ENCODE measurements at regions not wholly inside any gene's neighbourhood (a gene's known extent, or its start where the extent isn't known, plus 50 kb on each side); places are given as distances from the start of the nearest gene placed in this dataset.

- POLR2A ChIA-PET = no interaction called here
Observed at GRCh38 chr16:80048250-80048649, 447.7 kb upstream of the MAF start.

GRCh38 chr16:80047842-80048241, 447.3 kb upstream of the MAF start:
- no TSS peak for BruUV-seq (replicated peaks)
- intact Hi-C loops (cut with micrococcal nuclease; ENCODE audit: unreplicated experiment) = no loop called here
- POLR2A ChIA-PET = no interaction called here
- H3K36me3 ChIP-seq (ENCODE audit: control insufficient read depth, insufficient read depth, low read length) = no peaks in the 10 kb centered on the region
- no peaks in the 10 kb centered on the region for H3K4me1 ChIP-seq (ENCODE audit: control insufficient read depth, insufficient read depth, low read length)
- TF ChIP-seq TCF7L2 (IDR thresholded peaks at IDR 0.05; ENCODE audit: low read depth, low read length) (no peak), REST (IDR thresholded peaks at IDR 0.05; ENCODE audit: insufficient read depth in 1 of 2, low read depth in 2 of 2, low read length in 1 of 2) (no peak)
- no peaks in the 10 kb centered on the region for H3K9me3 ChIP-seq (ENCODE audit: control insufficient read depth, insufficient read depth, low read depth, low read length)
- H3K4me3 ChIP-seq (ENCODE audit: low read depth in 2 of 2, low read length in 2 of 2) = no peak overlapping the region
- H3K27ac ChIP-seq (ENCODE audit: low read length) = no peak overlapping the region
- H3K27me3 ChIP-seq (ENCODE audit: control insufficient read depth, insufficient read depth, low read length) = no peaks in the 10 kb centered on the region
- no peak for ATAC-seq
- in situ Hi-C loops (cut with HindIII; ENCODE audit: low pct_unique_long_range_greater_than_20kb, low sequenced_read_pairs) = no loop called here
- CTCF ChIA-PET = no interaction called here
- DNase-seq (ENCODE audit: low read depth, low spot score) = no peak

More at GRCh38 chr16:80048250-80048649, 447.7 kb upstream of the MAF start:
- intact Hi-C loops (cut with micrococcal nuclease; ENCODE audit: unreplicated experiment) = no loop called here
- no peaks in the 10 kb centered on the region for H3K36me3 ChIP-seq (ENCODE audit: control insufficient read depth, insufficient read depth, low read length)
- DNase-seq (ENCODE audit: low read depth, low spot score) (no peak), ATAC-seq (no peak)
- TF ChIP-seq TCF7L2 (IDR thresholded peaks at IDR 0.05; ENCODE audit: low read depth, low read length) (no peak), SIN3A (IDR thresholded peaks at IDR 0.05; ENCODE audit: borderline replicate concordance, insufficient read depth, low read depth, low read length) (no peak), CTCF (IDR thresholded peaks at IDR 0.05) (no peak), REST (IDR thresholded peaks at IDR 0.05; ENCODE audit: insufficient read depth in 1 of 2, low read depth in 2 of 2, low read length in 1 of 2) (no peak), POLR2AphosphoS5 (IDR thresholded peaks at IDR 0.05; ENCODE audit: low read depth, low read length) (no peak)
- no peaks in the 10 kb centered on the region for H3K4me1 ChIP-seq (ENCODE audit: control insufficient read depth, insufficient read depth, low read length)
- in situ Hi-C loops (cut with HindIII; ENCODE audit: low pct_unique_long_range_greater_than_20kb, low sequenced_read_pairs) = no loop called here
- BruUV-seq (replicated peaks) = no TSS peak
- no peak overlapping the region for H3K4me3 ChIP-seq (ENCODE audit: low read depth in 2 of 2, low read length in 2 of 2)
- no peaks in the 10 kb centered on the region for H3K9me3 ChIP-seq (ENCODE audit: control insufficient read depth, insufficient read depth, low read depth, low read length)
- CTCF ChIA-PET = no interaction called here
- H3K27ac ChIP-seq (ENCODE audit: low read length) = no peak overlapping the region
- no peaks in the 10 kb centered on the region for H3K27me3 ChIP-seq (ENCODE audit: control insufficient read depth, insufficient read depth, low read length)
